Endodermal cell (in vitro differentiated cells): ENCODE measurements at regions not wholly inside any gene's neighbourhood (a gene's known extent, or its start where the extent isn't known, plus 50 kb on each side); places are given as distances from the start of the nearest gene placed in this dataset.

Source experiments
- DNase-seq: peaks from one replicate; pipeline ENCODE4 v3.0.0-alpha.2; 2017
- H3K27ac ChIP-seq: 2 replicates; pipeline ENCODE4 v1.5.1; 2013; ENCODE audit warnings: mild to moderate bottlenecking, low read depth, low read length, moderate library complexity
- H3K27me3 ChIP-seq: 2 replicates; pipeline ENCODE4 v1.6.1; 2013; ENCODE audit warnings: mild to moderate bottlenecking, low read length, moderate library complexity; ENCODE audit not compliant: insufficient read depth, control insufficient read depth, poor library complexity, severe bottlenecking
- H3K36me3 ChIP-seq: 2 replicates; pipeline ENCODE4 v1.7.0; 2013; ENCODE audit warnings: mild to moderate bottlenecking, low read length, moderate library complexity; ENCODE audit not compliant: control insufficient read depth, insufficient read depth
- H3K4me1 ChIP-seq: one replicate; pipeline ENCODE4 v1.7.0; 2013; ENCODE audit warnings: low read length; ENCODE audit not compliant: control insufficient read depth, insufficient read depth
- H3K4me3 ChIP-seq: 2 replicates; pipeline ENCODE4 v1.5.1; 2013; ENCODE audit warnings: mild to moderate bottlenecking, low read length, moderate library complexity
- H3K9ac ChIP-seq: 2 replicates; pipeline ENCODE4 v1.6.1; 2013; ENCODE audit warnings: mild to moderate bottlenecking, low read length, moderate library complexity; ENCODE audit not compliant: poor library complexity, severe bottlenecking; ENCODE audit errors: extremely low read depth
- H3K9me3 ChIP-seq: 2 replicates; pipeline ENCODE4 v1.6.1; 2013; ENCODE audit warnings: mild to moderate bottlenecking, low read length, moderate library complexity; ENCODE audit not compliant: control insufficient read depth
- H3K27ac Mint-ChIP-seq: 2 replicates; pipeline ENCODE4 v1.8.0; 2020; ENCODE audit warnings: mixed read lengths
- H3K27me3 Mint-ChIP-seq: 2 replicates; pipeline ENCODE4 v1.8.0; 2021; ENCODE audit warnings: mild to moderate bottlenecking, mixed read lengths; ENCODE audit not compliant: insufficient read depth
- H3K36me3 Mint-ChIP-seq: 2 replicates; pipeline ENCODE4 v1.8.0; 2020; ENCODE audit warnings: low read depth, mixed read lengths
- H3K4me1 Mint-ChIP-seq: 2 replicates; pipeline ENCODE4 v1.8.0; 2020; ENCODE audit warnings: mixed read lengths
- H3K4me3 Mint-ChIP-seq: 2 replicates; pipeline ENCODE4 v1.8.0; 2020; ENCODE audit warnings: mild to moderate bottlenecking, moderate library complexity, mixed read lengths
- H3K9me3 Mint-ChIP-seq: 2 replicates; pipeline ENCODE4 v1.8.0; 2020; ENCODE audit warnings: mild to moderate bottlenecking, mixed read lengths
- WGBS, 2 experiments: methylation state at CpG; one replicate each; pipeline versions ENCODE4 v1.1.5 to v1.1.7; 2013; ENCODE audit warnings: missing lambda C conversion rate in 2 of 2, mixed read lengths in 1 of 2; ENCODE audit not compliant: insufficient coverage in 1 of 2, insufficient read length in 1 of 2; 5-methylcytosine and 5-hydroxymethylcytosine counted together
- TF ChIP-seq, protein P1 (sequence below): fragments of 200-600 bp; sonication (generic); conservative IDR thresholded peaks from 2 replicates; pipeline ENCODE4 v1.5.0; 2021; ENCODE audit warnings: antibody characterized with exemption, mild to moderate bottlenecking

DNA sequence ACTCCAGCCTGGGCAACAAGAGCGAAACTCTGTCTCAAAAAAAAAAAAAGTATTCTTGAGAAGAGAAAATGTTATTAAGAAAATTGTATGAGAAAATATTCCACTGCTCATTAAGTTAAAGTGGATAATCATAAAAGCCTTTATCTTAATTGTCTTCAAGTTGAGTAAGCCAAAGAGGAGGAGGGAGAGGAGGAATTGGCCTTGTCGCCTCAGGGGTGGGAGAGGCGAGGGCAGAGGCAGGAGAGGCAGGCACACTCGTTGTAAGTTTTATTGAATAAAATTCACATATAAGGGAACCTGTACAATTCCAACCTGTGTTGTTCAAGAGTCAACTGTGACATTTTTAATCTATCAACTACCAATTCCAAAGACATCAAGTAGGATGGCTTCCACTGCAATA, 820.3 kb downstream of the USP25 start:
- Histone ChIP-seq H3K4me3 (no peak overlapping the region), H3K27me3 (no peaks in the 10 kb centered on the region), H3K27ac (no peak overlapping the region), H3K9me3 (no peaks in the 10 kb centered on the region), H3K36me3 (no peaks in the 10 kb centered on the region), H3K4me1 (no peaks in the 10 kb centered on the region), H3K9ac (no peak overlapping the region)
- peaks cover 13% of the 10 kb centered on the region for H3K4me1 Mint-ChIP-seq
- H3K27ac Mint-ChIP-seq, result no peak overlapping the region
- TF ChIP-seq, protein P1, sequence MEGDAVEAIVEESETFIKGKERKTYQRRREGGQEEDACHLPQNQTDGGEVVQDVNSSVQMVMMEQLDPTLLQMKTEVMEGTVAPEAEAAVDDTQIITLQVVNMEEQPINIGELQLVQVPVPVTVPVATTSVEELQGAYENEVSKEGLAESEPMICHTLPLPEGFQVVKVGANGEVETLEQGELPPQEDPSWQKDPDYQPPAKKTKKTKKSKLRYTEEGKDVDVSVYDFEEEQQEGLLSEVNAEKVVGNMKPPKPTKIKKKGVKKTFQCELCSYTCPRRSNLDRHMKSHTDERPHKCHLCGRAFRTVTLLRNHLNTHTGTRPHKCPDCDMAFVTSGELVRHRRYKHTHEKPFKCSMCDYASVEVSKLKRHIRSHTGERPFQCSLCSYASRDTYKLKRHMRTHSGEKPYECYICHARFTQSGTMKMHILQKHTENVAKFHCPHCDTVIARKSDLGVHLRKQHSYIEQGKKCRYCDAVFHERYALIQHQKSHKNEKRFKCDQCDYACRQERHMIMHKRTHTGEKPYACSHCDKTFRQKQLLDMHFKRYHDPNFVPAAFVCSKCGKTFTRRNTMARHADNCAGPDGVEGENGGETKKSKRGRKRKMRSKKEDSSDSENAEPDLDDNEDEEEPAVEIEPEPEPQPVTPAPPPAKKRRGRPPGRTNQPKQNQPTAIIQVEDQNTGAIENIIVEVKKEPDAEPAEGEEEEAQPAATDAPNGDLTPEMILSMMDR, result no peak
- no peaks in the 10 kb centered on the region for H3K9me3 Mint-ChIP-seq
- no peak overlapping the region for H3K4me3 Mint-ChIP-seq
- DNase-seq, result no peak
- WGBS, 2 experiments, result 100% methylated on average over 1 to 4 of the region's 4 CpGs
- H3K36me3 Mint-ChIP-seq, result no peaks in the 10 kb centered on the region
- no peaks in the 10 kb centered on the region for H3K27me3 Mint-ChIP-seq

DNA sequence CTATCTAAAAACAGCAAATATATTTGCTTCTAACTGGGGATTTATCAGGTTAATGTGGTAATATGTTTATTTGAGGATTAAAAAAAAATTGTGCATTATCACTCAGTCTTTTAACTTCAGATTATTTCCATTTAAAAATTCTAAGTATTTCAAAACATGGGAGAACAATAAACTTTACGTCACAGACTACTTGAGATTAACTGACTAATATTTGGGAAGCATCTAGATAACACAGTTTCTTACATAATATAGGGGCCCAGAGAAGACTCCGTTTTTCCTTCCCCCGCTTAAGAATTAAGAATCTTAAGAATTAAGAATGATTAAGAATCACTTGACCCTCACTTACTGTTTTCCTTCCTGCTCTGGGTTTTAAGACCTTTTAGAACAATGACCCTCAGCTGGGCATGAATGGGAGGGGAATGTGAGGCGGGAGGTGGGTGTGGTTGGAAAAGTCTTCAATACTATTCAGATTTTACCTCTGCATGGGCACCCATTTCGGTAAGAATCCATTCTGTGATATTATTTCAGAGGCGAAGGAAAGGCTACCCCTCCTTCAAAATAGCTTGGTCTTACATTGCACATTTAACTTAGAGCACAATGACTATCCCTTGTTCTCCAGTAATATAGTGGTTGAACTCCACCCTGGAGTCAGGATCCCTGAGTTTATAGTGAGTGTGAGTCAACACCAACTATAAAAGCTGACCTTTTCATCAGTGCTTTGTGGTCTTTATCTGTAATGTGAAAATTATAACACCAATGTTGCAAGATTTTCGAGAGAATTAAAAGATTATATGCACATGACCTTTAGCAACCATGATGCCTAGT, 821.3 kb downstream of the USP25 start:
- no peaks in the 10 kb centered on the region for H3K9me3 Mint-ChIP-seq
- H3K4me1 Mint-ChIP-seq, result peaks cover 13% of the 10 kb centered on the region
- no peaks in the 10 kb centered on the region for H3K36me3 Mint-ChIP-seq
- Histone ChIP-seq H3K36me3 (no peaks in the 10 kb centered on the region), H3K9me3 (no peaks in the 10 kb centered on the region), H3K27me3 (no peaks in the 10 kb centered on the region), H3K27ac (no peak overlapping the region), H3K9ac (no peak overlapping the region), H3K4me3 (no peak overlapping the region), H3K4me1 (no peaks in the 10 kb centered on the region)
- TF ChIP-seq, protein P1, result no peak
- H3K27me3 Mint-ChIP-seq, result no peaks in the 10 kb centered on the region
- no peak for DNase-seq
- WGBS, 2 experiments, result 85 to 88% methylated on average over 4 to 6 of the region's 7 CpGs
- no peak overlapping the region for H3K4me3 Mint-ChIP-seq
- H3K27ac Mint-ChIP-seq, result no peak overlapping the region

DNA sequence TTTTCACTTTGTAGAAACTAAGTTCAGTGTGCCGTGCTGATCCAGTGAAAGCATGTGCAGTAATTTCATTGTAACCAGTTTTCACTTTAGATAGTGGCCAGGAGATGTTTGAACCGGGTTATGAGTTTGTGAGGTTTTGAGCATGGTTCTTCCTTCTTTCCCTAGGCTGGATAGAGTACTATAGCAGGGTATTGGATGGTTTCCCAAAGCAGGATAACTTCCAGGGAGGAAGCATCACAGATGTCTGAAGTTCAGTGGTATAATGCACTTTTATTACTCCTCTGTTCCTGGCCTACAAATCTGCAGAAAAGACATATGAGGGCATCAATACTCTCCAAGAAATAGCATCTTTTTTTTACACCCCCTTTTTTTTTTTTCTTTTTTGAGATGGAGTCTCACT, 823.1 kb downstream of the USP25 start:
- H3K36me3 ChIP-seq, result no peaks in the 10 kb centered on the region
- 71 to 85% methylated on average over 1 to 2 of the region's 2 CpGs for WGBS, 2 experiments
- H3K9me3 ChIP-seq, result no peaks in the 10 kb centered on the region
- no peaks in the 10 kb centered on the region for H3K9me3 Mint-ChIP-seq
- H3K27ac Mint-ChIP-seq, result no peak overlapping the region
- no peak overlapping the region for H3K4me3 ChIP-seq
- no peak overlapping the region for H3K4me3 Mint-ChIP-seq
- TF ChIP-seq, protein P1, result no peak
- H3K9ac ChIP-seq, result no peak overlapping the region
- peaks cover 13% of the 10 kb centered on the region for H3K4me1 Mint-ChIP-seq
- H3K27me3 ChIP-seq, result no peaks in the 10 kb centered on the region
- no peaks in the 10 kb centered on the region for H3K36me3 Mint-ChIP-seq
- no peak overlapping the region for H3K27ac ChIP-seq
- no peak for DNase-seq
- H3K27me3 Mint-ChIP-seq, result no peaks in the 10 kb centered on the region
- H3K4me1 ChIP-seq, result no peaks in the 10 kb centered on the region
